Midbrain (tissue), 1 donor: ENCODE measurements at regions not wholly inside any gene's neighbourhood (a gene's known extent, or its start where the extent isn't known, plus 50 kb on each side); places are given as distances from the start of the nearest gene placed in this dataset.

Experiments used
- DNase-seq: peaks from one replicate; lab custom pipeline; 2025; lab: John Stamatoyannopoulos, UW

DNA sequence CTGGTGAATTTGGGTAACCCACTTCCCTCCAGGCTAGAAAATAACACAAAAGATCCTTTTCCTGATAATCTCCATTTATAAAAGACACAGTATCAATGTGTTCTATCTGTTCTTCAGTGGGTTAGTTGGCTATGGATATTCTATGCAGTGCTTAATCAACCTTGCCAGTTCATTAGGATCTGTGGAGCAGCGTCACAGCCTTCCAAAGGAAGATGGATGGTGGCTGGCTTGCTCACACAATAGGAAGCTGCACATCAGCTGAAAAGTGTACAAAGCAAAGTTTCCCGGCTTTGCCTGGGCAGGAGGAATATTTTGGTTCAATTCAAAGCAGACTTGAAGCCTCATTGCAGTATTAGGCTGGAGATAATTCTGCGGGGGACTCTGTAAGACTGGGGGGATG, 70.3 kb upstream of the CA10 start:
- DNase-seq, result no peak

DNA sequence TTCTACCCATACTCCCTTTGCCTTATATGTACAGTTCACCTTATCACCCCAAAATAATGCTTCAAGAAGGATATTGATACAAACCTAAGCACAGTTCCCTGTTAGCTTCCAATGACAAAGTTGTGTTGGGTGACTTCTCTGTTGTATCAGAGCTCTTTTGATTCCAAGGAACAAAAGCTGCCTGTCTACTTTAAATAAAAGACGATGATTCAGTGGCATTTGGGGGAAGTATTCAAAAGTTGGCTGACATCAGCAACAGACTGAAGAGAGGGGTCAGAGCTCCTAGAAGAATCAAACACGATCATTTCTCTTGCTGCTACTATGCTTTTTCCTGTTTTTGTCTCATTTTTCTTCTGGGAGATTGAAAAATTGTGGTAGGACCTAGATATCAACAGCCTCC, 69.4 kb upstream of the CA10 start:
- no peak for DNase-seq

DNA sequence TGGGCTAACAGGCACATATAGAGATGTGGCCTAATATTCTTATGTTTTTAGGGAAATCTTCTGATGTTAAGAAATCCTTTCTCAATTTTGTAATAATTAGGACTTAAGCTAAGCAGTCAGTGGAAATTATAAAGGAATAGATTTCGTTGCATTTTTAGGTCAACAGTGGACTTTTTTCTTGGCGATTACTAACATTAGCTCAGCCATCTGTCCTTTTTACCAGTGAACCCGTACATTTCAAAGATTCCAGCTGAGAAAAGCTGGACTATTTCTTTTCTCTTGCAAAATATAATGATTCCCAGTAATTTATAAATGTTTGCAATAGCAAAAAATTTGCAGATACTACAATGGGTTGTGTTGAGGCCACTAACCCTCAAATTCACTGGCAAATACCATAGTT, 54.9 kb upstream of the CA10 start:
- no peak for DNase-seq

DNA sequence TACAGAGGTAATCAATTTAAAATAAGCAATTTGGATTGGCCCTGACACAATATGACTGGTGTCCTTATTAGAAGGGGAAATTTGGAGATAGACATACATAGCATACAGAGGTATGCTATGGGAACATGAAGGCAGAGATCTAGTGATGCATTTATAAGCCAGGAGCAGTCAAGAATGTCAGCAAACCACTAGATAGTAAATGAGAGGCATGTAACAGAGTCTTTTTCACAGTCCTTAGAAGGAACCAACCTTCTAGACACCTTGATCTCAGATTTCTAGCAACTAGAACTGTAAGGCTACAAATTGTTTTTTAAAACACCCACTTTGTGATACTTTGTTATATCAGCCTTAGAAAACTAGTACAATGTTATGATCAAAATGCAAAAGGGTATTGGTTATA, 54.3 kb upstream of the CA10 start:
- no peak for DNase-seq

DNA sequence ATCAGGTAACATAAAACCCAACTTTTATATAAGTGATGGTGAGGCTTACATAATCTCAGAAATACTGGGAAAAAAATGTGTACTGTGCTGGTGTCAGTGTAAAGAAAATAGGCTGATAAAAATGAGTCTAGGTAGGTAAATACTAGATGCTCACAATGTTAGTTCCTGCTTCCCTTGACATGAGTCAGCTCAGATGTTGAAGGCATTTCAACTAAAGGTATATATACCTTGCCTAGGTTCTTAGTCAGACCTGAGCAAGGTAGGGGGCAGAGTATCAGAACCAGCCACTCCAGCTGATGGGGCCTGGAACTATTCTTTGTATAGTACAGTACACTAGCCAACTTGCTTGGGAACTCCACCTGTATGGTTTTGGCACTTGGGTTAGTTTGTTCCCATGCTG, 51.0 kb upstream of the CA10 start:
- DNase-seq, result no peak
